ENCODE measurements at regions not wholly inside any gene's neighbourhood (a gene's known extent, or its start where the extent isn't known, plus 50 kb on each side); places are given as distances from the start of the nearest gene placed in this dataset.

DNA sequence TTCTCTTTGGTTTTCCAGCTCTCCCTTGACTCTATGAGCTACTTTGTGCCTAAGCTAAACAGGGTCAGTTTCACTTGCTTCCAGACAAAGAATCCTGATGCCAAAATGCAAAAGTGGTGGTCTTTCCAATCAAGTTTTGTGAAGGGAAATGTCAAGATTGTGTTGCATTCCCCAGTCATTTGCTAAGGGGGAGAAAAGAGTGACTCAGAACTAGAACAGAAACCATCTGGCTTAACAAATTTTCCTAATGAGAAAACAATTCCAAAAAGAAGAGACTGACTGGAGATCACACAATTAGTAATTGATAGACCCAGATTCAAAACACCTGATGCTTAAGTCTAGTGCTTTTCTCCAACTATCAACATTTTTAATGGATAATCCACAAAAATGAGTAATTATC, 235.1 kb upstream of the DIO2 start:
- Histone ChIP-seq H3K27ac (ENCODE audit: low read length) (no peak overlapping the region), H3K4me1 (ENCODE audit: control insufficient read depth, insufficient read depth, low read length) (no peaks in the 10 kb centered on the region), H3K4me3 (ENCODE audit: low read length) (no peak overlapping the region), H3K27me3 (ENCODE audit: control insufficient read depth, insufficient read depth, low read length) (no peaks in the 10 kb centered on the region), H3K36me3 (ENCODE audit: control insufficient read depth, insufficient read depth, low read length) (no peaks in the 10 kb centered on the region), H3K9me3 (ENCODE audit: control insufficient read depth, low read depth, low read length) (no peaks in the 10 kb centered on the region)
- DNase-seq, result no peak

DNA sequence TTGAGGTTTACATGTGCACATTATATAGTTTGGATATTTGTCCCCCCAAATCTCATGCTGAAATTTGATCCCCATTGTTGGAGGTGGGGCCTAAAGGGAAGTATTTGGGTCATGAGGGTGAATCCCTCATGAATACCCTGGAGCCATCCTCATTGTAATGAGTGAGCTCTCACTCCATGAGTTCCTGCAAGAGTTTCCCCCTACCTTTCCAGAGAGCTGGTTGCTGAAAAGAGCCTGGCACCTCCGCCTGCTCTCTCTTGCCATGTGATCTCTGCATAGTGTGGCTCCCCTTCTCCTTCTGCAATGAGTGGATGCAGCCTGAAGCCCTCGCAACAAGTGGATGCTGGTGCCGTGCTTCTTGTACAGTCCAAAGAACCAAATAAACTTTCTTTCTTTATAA, 234.3 kb upstream of the DIO2 start:
- WGBS (ENCODE audit: insufficient coverage, low lambda C conversion rate), result no CpG with 5 or more reads among the region's 3 CpGs
- DNase-seq, result no peak
- H3K27me3 ChIP-seq (ENCODE audit: control insufficient read depth, insufficient read depth, low read length), result no peaks in the 10 kb centered on the region

DNA sequence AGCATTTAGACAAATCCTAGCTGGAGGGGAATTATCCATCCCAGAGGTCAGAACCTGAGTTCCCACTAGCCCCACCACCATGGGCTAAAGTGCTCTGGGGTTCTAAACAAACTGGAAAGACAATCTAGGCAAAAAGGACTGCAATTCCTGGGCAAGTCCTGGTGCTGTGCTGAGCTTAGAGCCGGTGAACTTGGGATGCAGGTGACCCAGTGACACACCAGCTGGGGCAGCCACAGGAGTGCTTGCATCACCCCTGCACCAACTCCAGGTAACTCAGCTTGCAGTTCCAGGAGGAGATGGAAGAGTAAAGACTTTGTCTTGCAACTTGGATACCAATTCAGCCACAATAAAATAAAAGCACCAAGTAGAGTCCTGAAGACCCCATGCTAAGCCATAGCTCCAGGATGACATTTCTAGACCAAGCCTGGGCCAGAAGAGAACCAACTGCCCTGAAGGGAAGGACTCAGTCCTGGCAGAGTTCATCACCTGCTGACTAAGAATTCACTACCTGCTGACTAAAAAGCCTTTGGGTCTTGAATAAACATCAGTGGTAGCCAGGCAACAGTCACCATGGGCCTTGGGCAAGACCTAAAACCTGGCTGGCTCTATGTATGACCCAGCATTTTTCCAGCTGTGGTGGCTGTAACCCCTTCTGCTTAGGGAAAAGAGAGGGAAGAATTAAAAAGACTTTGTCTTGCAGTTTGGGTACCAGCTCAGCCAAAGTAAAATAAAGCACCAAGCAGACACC, 223.4 kb upstream of the DIO2 start:
- no peaks in the 10 kb centered on the region for H3K4me1 ChIP-seq (ENCODE audit: control insufficient read depth, insufficient read depth, low read length)
- peaks cover 3% of the 10 kb centered on the region for H3K9me3 ChIP-seq (ENCODE audit: control insufficient read depth, low read depth, low read length)
- no CpG with 5 or more reads among the region's 1 CpG for WGBS (ENCODE audit: insufficient coverage, low lambda C conversion rate)
- H3K27me3 ChIP-seq (ENCODE audit: control insufficient read depth, insufficient read depth, low read length), result no peaks in the 10 kb centered on the region
- no peaks in the 10 kb centered on the region for H3K36me3 ChIP-seq (ENCODE audit: control insufficient read depth, insufficient read depth, low read length)
- DNase-seq, result no peak
- no peak overlapping the region for H3K4me3 ChIP-seq (ENCODE audit: low read length)
- H3K27ac ChIP-seq (ENCODE audit: low read length), result no peak overlapping the region

More for the DNA sequence above, 234.3 kb upstream of the DIO2 start:
- H3K27ac ChIP-seq (ENCODE audit: low read length), result no peak overlapping the region
- H3K4me3 ChIP-seq (ENCODE audit: low read length), result no peak overlapping the region
- H3K9me3 ChIP-seq (ENCODE audit: control insufficient read depth, low read depth, low read length), result no peaks in the 10 kb centered on the region
- no peaks in the 10 kb centered on the region for H3K4me1 ChIP-seq (ENCODE audit: control insufficient read depth, insufficient read depth, low read length)
- no peaks in the 10 kb centered on the region for H3K36me3 ChIP-seq (ENCODE audit: control insufficient read depth, insufficient read depth, low read length)

DNA sequence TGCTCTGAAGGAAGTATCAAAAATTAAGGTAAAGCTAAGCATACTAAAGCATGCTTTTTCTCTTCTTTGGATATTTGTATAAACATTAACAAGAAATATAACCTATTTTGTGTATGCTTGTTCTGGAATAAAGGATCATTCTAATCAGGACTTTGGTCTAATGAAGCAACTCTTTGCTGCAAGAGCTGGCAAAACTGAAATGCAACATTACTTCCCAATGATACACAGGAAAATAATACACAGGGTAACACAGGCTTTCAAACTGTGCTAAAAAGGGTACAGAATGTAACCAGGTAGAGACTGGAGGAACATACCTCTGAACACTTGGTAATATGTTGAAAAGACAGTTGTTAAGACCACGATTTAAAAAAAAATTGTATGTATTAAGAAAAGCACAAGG, 222.5 kb upstream of the DIO2 start:
- H3K27me3 ChIP-seq (ENCODE audit: control insufficient read depth, insufficient read depth, low read length), result no peaks in the 10 kb centered on the region
- no peaks in the 10 kb centered on the region for H3K9me3 ChIP-seq (ENCODE audit: control insufficient read depth, low read depth, low read length)
- no peak for DNase-seq
- H3K36me3 ChIP-seq (ENCODE audit: control insufficient read depth, insufficient read depth, low read length), result no peaks in the 10 kb centered on the region
- H3K4me3 ChIP-seq (ENCODE audit: low read length), result no peak overlapping the region
- no peak overlapping the region for H3K27ac ChIP-seq (ENCODE audit: low read length)
- no peaks in the 10 kb centered on the region for H3K4me1 ChIP-seq (ENCODE audit: control insufficient read depth, insufficient read depth, low read length)
- no CpG with 5 or more reads among the region's 1 CpG for WGBS (ENCODE audit: insufficient coverage, low lambda C conversion rate)

DNA sequence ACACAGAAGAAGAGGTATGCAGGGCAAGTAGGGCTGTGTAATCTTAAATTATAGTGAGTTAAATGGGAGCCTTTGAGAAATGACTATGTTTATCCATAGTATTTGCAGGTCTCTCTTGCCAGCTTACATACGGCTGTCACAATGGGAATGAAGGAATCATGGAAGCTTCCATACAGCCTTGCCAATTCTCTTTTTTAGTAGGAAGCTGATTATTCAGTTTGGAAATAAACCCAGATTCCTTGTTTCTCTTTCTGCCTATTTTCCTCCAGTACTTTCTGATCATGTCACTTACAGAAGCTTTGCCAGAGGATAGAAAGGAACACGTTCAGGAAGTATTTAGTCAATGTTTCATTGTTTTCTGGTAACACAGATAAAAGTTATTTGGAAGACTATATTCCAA, 217.4 kb upstream of the DIO2 start:
- no peak for DNase-seq
- H3K36me3 ChIP-seq (ENCODE audit: control insufficient read depth, insufficient read depth, low read length), result no peaks in the 10 kb centered on the region
- H3K4me3 ChIP-seq (ENCODE audit: low read length), result no peak overlapping the region
- H3K4me1 ChIP-seq (ENCODE audit: control insufficient read depth, insufficient read depth, low read length), result no peaks in the 10 kb centered on the region
- H3K27me3 ChIP-seq (ENCODE audit: control insufficient read depth, insufficient read depth, low read length), result no peaks in the 10 kb centered on the region
- H3K9me3 ChIP-seq (ENCODE audit: control insufficient read depth, low read depth, low read length), result no peaks in the 10 kb centered on the region
- no peak overlapping the region for H3K27ac ChIP-seq (ENCODE audit: low read length)
- 83% methylated on average over 1 of the region's 2 CpGs for WGBS (ENCODE audit: insufficient coverage, low lambda C conversion rate)

DNA sequence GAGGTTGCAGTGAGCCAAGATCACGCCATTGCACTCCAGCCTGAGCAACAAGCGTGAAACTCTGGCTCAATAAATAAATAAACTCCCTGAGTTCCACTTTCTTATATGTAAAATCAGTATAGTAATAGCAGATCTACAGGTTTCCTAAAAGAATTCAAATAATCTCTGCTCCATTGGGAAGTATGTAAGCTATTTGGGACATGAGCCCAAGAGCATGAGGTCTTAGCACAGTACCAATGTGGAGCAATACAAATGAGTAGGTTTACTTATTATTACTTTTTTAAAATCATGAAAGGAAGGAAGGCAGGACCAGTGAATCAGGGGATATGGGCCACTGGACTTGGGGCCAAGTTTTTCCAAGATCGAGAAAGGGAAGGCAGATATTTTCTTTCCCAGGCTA, 216.9 kb upstream of the DIO2 start:
- Histone ChIP-seq H3K27me3 (ENCODE audit: control insufficient read depth, insufficient read depth, low read length) (no peaks in the 10 kb centered on the region), H3K27ac (ENCODE audit: low read length) (no peak overlapping the region), H3K4me1 (ENCODE audit: control insufficient read depth, insufficient read depth, low read length) (no peaks in the 10 kb centered on the region), H3K9me3 (ENCODE audit: control insufficient read depth, low read depth, low read length) (no peaks in the 10 kb centered on the region), H3K36me3 (ENCODE audit: control insufficient read depth, insufficient read depth, low read length) (no peaks in the 10 kb centered on the region), H3K4me3 (ENCODE audit: low read length) (no peak overlapping the region)
- no peak for DNase-seq
- no CpG with 5 or more reads among the region's 3 CpGs for WGBS (ENCODE audit: insufficient coverage, low lambda C conversion rate)

DNA sequence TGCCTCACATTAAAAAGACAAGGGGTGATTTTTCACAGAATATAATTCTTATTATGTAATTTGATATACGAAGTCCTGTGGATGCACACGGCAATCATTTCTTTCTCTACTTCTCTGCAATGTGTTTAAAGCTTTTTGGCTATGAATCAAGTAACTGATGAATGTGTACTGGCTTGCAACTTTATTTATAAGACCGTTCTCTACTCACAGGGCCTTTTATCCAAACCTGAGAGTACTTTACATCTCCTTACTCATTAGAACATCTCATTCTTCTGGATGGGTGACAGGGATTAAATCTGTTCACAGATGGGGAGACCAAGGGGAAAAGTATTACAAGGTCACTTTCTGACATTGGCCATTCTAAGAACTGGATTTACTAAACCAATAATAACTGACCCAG, 215.8 kb upstream of the DIO2 start:
- Histone ChIP-seq H3K27me3 (ENCODE audit: control insufficient read depth, insufficient read depth, low read length) (no peaks in the 10 kb centered on the region), H3K4me1 (ENCODE audit: control insufficient read depth, insufficient read depth, low read length) (no peaks in the 10 kb centered on the region), H3K36me3 (ENCODE audit: control insufficient read depth, insufficient read depth, low read length) (no peaks in the 10 kb centered on the region), H3K27ac (ENCODE audit: low read length) (no peak overlapping the region), H3K9me3 (ENCODE audit: control insufficient read depth, low read depth, low read length) (no peaks in the 10 kb centered on the region), H3K4me3 (ENCODE audit: low read length) (no peak overlapping the region)
- no peak for DNase-seq
- 69% methylated on average over 2 of the region's 3 CpGs for WGBS (ENCODE audit: insufficient coverage, low lambda C conversion rate)

DNA sequence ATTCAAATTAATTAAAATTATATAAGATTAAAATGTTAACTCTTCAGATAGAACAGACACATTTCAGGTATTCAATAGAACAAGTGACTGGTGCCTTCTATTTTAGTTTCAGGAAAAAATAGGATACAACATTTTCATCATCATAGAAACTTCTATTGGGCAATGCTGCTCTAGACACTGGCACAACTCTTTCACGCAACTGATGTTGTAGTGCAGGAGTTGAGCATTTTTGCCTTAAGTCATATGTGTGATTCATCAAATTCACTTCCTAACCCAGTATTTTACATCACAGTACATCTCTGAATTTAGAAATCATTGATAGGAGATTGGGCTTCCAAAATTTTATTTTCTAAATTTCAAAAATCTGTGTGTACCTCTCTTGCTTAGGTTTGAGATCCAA, 215.4 kb upstream of the DIO2 start:
- H3K4me3 ChIP-seq (ENCODE audit: low read length), result no peak overlapping the region
- no peaks in the 10 kb centered on the region for H3K36me3 ChIP-seq (ENCODE audit: control insufficient read depth, insufficient read depth, low read length)
- DNase-seq, result no peak
- whole genome bisulfite sequencing (ENCODE audit: insufficient coverage, low lambda C conversion rate), result no CpG with 5 or more reads among the region's 1 CpG
- H3K9me3 ChIP-seq (ENCODE audit: control insufficient read depth, low read depth, low read length), result no peaks in the 10 kb centered on the region
- H3K4me1 ChIP-seq (ENCODE audit: control insufficient read depth, insufficient read depth, low read length), result no peaks in the 10 kb centered on the region
- H3K27me3 ChIP-seq (ENCODE audit: control insufficient read depth, insufficient read depth, low read length), result no peaks in the 10 kb centered on the region
- H3K27ac ChIP-seq (ENCODE audit: low read length), result no peak overlapping the region

DNA sequence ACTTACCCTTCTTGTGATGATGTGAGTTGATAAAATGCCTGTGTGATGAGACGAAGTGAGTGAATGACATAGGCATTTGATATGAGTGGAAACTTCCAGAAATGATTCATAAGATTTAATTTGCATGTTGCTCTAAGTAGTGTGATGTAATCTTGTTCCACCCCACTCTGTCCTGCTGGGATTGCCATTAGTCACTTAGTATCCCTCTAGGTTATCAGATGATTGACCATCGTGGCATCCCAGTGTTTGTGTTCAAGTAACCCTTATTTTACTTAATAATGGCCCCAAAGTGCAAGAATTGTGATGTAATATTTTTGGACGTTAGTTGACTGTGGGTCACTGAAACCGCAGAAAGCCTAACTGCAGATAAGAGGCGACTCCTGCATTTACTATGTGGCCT, 214.4 kb upstream of the DIO2 start:
- Histone ChIP-seq H3K4me1 (ENCODE audit: control insufficient read depth, insufficient read depth, low read length) (no peaks in the 10 kb centered on the region), H3K4me3 (ENCODE audit: low read length) (no peak overlapping the region), H3K27me3 (ENCODE audit: control insufficient read depth, insufficient read depth, low read length) (no peaks in the 10 kb centered on the region), H3K36me3 (ENCODE audit: control insufficient read depth, insufficient read depth, low read length) (no peaks in the 10 kb centered on the region), H3K9me3 (ENCODE audit: control insufficient read depth, low read depth, low read length) (no peaks in the 10 kb centered on the region), H3K27ac (ENCODE audit: low read length) (no peak overlapping the region)
- DNase-seq, result no peak
- WGBS (ENCODE audit: insufficient coverage, low lambda C conversion rate), result no CpG with 5 or more reads among the region's 5 CpGs

DNA sequence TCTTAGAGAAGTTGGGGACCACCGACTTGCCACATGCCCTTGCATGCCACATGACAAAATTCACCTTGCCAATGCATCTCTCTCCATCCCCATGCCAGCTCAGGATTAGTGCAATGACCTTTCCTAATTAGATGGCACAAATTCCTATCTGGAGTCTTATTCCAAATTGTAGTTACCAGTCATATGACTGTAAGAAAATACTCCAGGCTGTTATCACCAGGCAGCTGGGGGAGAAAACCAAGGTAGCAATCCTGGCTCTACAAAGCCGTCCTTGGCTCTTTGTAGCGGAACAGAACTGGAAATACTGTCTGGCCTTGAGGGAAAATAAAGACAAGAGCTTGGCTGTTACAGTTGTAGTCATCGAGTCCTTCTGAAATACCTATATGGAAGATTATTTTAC, 208.5 kb upstream of the DIO2 start:
- Histone ChIP-seq H3K27me3 (ENCODE audit: control insufficient read depth, insufficient read depth, low read length) (no peaks in the 10 kb centered on the region), H3K36me3 (ENCODE audit: control insufficient read depth, insufficient read depth, low read length) (no peaks in the 10 kb centered on the region), H3K4me3 (ENCODE audit: low read length) (no peak overlapping the region), H3K9me3 (ENCODE audit: control insufficient read depth, low read depth, low read length) (no peaks in the 10 kb centered on the region), H3K4me1 (ENCODE audit: control insufficient read depth, insufficient read depth, low read length) (no peaks in the 10 kb centered on the region), H3K27ac (ENCODE audit: low read length) (no peak overlapping the region)
- no peak for DNase-seq
- no CpG with 5 or more reads among the region's 4 CpGs for WGBS (ENCODE audit: insufficient coverage, low lambda C conversion rate)

DNA sequence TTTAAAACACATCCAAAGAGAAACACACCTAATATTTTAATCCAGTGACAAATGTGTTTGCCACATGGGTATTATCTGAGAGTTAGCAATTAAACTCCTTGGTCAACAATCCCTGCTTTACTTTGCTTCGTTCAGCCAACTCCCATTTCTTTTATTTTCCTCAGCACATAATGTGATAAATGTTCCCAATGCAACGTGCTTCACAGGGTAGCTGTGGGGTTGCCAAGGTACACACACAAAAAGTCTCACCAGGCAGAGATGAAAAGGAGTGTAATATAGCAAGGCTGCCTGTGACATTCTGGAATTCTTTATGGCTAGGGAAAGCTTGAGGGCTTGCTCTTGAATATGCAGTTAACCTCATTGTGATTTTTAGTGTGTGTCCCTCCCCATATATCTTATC, 208.0 kb upstream of the DIO2 start:
- no peak for DNase-seq
- H3K4me1 ChIP-seq (ENCODE audit: control insufficient read depth, insufficient read depth, low read length), result no peaks in the 10 kb centered on the region
- WGBS (ENCODE audit: insufficient coverage, low lambda C conversion rate), result no CpG with 5 or more reads among the region's 2 CpGs
- H3K4me3 ChIP-seq (ENCODE audit: low read length), result no peak overlapping the region
- no peaks in the 10 kb centered on the region for H3K27me3 ChIP-seq (ENCODE audit: control insufficient read depth, insufficient read depth, low read length)
- no peaks in the 10 kb centered on the region for H3K36me3 ChIP-seq (ENCODE audit: control insufficient read depth, insufficient read depth, low read length)
- H3K27ac ChIP-seq (ENCODE audit: low read length), result no peak overlapping the region
- H3K9me3 ChIP-seq (ENCODE audit: control insufficient read depth, low read depth, low read length), result no peaks in the 10 kb centered on the region

All from large intestine (tissue), 3 donors.